GM13977 (cell line): ENCODE measurements at regions not wholly inside any gene's neighbourhood (a gene's known extent, or its start where the extent isn't known, plus 50 kb on each side); places are given as distances from the start of the nearest gene placed in this dataset.
"Not testable (repeated sequence)": the region's sequence is repeated elsewhere in the genome, so short reads cannot be mapped to it uniquely, and the experiment has no call there.

Experiments used
- DNase-seq: peaks from one replicate; pipeline ENCODE4 v3.0.0; 2012; ENCODE audit warnings: low spot score
- CTCF ChIP-seq: IDR thresholded peaks from 2 replicates; pipeline ENCODE4 v1.5.1; 2012; ENCODE audit warnings: mild to moderate bottlenecking, control low read depth; ENCODE audit not compliant: insufficient read depth; ENCODE audit errors: extremely low read depth, missing control alignments
- in situ Hi-C: fragments of 300-500 bp; cut with MboI; formaldehyde crosslinking; loops from one replicate; pipeline ENCODE4 v1.12.0; 2022; ENCODE audit warnings: low sequenced_read_pairs, low pct_unique_long_range_greater_than_20kb, mixed read lengths, inconsistent platforms; ENCODE audit not compliant: unreplicated experiment

- DNase-seq = no peak
- TF ChIP-seq CTCF = no peak
- in situ Hi-C loops = no loop called here
These were observed 325.8 kb downstream of the LMO7 start for GRCh38 chr13:75961911-75962310.

GRCh38 chr13:75960538-75960994 is 324.4 kb downstream of the LMO7 start:
- peak; percentile 43 for DNase-seq

GRCh38 chr13:75959861-75960481 is 323.8 kb downstream of the LMO7 start:
- DNase-seq = no peak
- in situ Hi-C loops = no loop called here
- TF ChIP-seq CTCF = no peak

More at GRCh38 chr13:75960538-75960994, 324.4 kb downstream of the LMO7 start:
- in situ Hi-C loops = no loop called here
- TF ChIP-seq CTCF = no peak

GRCh38 chr13:75953589-75953988 is 317.5 kb downstream of the LMO7 start:
- DNase-seq, in situ Hi-C loops: not testable (repeated sequence)

DNA sequence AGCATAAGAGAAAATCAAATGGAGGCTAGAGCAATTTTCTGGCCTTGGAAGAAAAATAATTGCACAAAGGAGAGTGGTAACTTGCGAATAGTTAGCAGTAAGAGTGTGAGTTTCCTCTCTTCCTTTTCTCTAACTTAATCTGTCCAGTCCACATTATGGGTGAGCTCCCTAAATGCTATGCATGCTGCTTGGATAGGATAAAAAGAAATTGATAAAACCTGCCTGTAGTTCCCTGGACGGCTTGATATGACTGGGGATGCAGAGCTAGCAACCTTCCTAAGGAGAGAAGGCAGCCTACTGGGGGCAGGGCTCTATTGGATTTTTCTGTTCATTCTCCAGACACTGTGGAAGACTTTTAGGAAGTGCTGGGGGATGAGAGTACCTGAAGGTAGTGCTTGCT is 311.3 kb downstream of the LMO7 start:
- in situ Hi-C loops = no loop called here
- no peak for DNase-seq
- no peak for TF ChIP-seq CTCF

GRCh38 chr13:75946536-75947284 is 310.6 kb downstream of the LMO7 start:
- DNase-seq = no peak
- in situ Hi-C loops = no loop called here
- no peak for TF ChIP-seq CTCF

DNA sequence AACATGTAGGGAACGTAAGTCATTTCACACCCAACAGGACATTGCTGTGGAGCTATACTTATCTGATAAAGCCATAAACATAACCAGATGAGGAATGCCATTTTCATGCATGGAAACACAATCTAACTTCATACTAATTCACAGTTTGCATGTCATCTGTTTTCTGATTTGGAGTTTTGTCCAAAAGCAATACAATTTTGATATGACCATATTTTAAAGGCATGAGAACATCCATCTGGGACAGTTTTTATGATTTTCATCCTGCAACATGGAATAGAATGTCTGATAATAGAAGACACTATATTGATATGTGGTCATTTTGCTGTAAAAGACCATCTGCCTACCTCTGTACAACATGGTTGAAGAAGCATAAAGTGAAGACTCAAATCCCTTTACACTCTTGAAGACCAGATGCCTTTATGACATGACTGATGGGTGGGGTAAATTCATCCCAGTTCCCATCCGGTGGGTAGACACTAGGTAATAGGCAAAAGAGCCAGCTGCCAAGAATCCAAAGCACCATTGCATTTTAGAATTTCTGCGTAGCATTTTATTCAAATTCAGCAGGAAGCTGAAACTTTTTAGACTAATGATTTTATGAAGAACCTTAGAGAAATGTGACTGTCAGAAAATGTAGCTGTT is 309.8 kb downstream of the LMO7 start:
- in situ Hi-C loops = no loop called here
- no peak for TF ChIP-seq CTCF
- no peak for DNase-seq
